H7 (cell line): ENCODE measurements at regions not wholly inside any gene's neighbourhood (a gene's known extent, or its start where the extent isn't known, plus 50 kb on each side); places are given as distances from the start of the nearest gene placed in this dataset.

Source experiments
- DNase-seq: peaks from one replicate; pipeline ENCODE4 v3.0.0; 2012
- H3K27me3 ChIP-seq: 2 replicates; pipeline ENCODE4 v1.6.0; 2011; ENCODE audit warnings: mild to moderate bottlenecking, low read length; ENCODE audit not compliant: control insufficient read depth, insufficient read depth
- H3K36me3 ChIP-seq: replicated peaks from 2 replicates; pipeline ENCODE4 v1.5.1; 2011; ENCODE audit warnings: low read length; ENCODE audit not compliant: control insufficient read depth, insufficient read depth
- H3K4me3 ChIP-seq: 2 replicates; pipeline ENCODE4 v1.5.1; 2011; ENCODE audit warnings: low read depth, mild to moderate bottlenecking, control low read depth, low read length, moderate library complexity; ENCODE audit not compliant: insufficient read depth

DNA sequence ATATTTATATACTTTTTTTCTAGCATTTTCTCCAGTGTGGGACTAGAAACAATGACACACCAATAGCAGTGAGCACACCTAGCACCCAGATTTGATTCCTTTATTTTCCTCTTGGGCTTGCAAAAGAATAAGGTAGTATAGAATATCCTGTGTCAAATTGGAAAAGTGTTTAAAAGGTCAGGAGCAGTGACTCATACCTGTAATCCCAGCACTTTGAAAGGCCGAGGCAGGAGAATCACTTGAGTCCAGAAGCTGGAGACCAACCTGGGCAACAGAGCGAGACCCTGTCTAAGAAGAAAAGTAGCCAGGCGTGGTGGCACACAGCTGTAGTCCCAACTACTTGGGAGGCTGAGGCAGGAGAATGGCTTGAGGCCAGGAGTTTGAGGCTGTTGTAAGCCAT lies 53.8 kb upstream of the SGPP1 start:
- Histone ChIP-seq H3K27me3 (no peaks in the 10 kb centered on the region), H3K4me3 (no peak overlapping the region), H3K36me3 (no peaks in the 10 kb centered on the region)
- DNase-seq: no peak

DNA sequence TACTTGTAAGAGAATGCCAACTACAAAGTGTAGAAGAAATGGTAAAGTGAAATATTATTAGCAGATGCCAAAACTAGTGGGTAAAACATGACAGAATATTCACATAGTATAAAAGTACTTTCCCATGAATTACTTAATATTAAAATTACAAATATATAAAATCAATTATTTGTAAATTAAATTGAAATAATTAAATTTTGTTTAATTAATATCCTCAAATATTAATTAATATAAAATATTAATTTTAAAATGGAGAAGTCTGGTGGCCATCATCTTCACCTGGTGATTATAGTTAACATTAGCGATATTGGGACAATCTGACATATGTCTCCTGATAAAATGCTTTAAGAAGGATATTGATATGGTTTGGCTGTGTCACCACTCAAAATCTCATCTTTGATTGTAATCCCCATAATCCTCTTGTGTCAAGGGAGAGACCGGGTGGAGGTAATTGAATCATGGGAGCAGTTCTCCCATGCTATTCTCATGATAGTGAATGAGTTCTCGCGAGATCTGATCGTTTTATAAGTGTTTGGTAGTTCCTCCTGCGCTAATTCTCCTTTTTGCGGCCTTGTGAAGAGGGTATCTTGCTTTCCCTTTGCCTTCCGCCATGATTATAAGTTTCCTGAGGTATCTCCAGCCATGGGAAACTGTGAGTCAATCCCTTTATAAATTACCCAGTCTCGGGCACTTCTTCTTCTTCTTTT lies 55.0 kb upstream of the SGPP1 start:
- Histone ChIP-seq H3K36me3 (no peaks in the 10 kb centered on the region), H3K27me3 (no peaks in the 10 kb centered on the region), H3K4me3 (no peak overlapping the region)
- no peak for DNase-seq

DNA sequence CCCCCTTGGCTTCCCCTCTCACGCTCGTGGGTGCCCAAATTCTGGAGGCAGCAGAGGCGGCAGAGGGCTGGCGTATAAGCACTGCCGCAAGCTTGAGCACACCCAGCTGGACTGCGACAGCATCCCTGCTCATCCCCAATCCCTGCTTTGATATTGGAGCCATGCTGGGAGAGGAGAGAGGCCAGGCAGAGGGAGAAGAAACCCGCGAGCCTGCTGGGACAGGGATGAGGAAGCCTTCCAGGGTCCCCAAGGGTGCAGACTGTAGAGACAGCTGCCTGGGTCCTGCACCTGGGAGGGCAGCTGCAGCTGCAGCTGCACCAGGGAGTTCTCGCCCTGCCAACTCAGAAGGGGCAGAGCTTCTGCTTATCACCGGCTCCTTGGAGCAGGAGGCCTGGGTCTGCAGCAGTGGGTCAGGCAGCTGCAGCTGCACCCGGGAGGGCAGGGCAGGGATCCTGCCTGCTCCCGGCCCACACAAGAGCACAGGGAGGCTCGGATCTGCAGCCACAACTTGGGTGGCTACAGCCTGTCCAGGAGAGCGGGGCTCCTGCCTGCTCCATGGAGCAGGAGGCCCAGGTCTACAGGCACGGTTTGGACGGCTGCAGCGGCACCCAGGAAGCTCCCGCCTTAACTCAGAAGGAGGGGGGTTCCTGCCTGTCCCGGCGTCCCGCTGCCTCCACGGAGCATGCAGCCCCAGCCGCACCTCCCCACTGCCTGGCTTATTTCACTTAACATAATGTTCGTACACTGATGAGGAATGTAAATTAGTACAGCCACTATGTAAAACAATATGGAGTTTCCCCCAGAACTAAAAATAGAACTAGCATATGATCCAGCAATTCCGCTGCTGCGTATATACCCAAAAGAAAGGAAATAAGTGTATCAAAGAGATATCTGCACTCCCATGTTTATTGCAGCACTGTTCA lies 60.4 kb upstream of the SGPP1 start:
- peak; percentile 32 for DNase-seq
- H3K36me3 ChIP-seq: no peaks in the 10 kb centered on the region
- H3K27me3 ChIP-seq: no peaks in the 10 kb centered on the region
- H3K4me3 ChIP-seq: no peak overlapping the region

GRCh38 chr14:63793376-63793775 lies 59.4 kb upstream of the SYNE2 start:
- no peak for DNase-seq
- H3K27me3 ChIP-seq: no peaks in the 10 kb centered on the region

GRCh38 chr14:63795532-63795931 lies 57.3 kb upstream of the SYNE2 start:
- Histone ChIP-seq H3K36me3 (no peaks in the 10 kb centered on the region), H3K4me3 (no peak overlapping the region), H3K27me3 (no peaks in the 10 kb centered on the region)
- no peak for DNase-seq

More at GRCh38 chr14:63793376-63793775, 59.4 kb upstream of the SYNE2 start:
- Histone ChIP-seq H3K4me3 (no peak overlapping the region), H3K36me3 (no peaks in the 10 kb centered on the region)

DNA sequence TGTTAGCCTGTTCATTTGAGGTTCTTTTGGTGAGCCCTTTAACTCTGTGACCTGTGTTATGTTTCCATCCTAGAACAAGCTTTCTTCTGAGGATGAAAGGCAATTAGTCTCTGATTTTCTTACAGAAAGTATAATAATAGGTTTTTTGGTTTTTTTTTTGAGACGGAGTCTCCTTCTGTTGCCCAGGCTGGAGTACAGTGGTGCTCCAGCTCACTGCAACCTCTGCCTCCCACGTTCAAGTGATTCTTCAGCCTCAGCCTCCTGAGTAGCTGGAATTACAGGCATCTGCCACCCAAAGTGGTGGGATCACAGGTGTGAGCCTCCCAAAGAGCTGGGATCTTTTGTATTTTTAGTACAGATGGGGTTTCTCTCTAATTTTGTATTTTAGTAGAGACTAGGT lies 52.7 kb upstream of the SYNE2 start:
- Histone ChIP-seq H3K27me3 (no peaks in the 10 kb centered on the region), H3K36me3 (no peaks in the 10 kb centered on the region), H3K4me3 (no peak overlapping the region)
- no peak for DNase-seq

- H3K27me3 ChIP-seq: no peaks in the 10 kb centered on the region
- H3K4me3 ChIP-seq: no peak overlapping the region
- DNase-seq: no peak
- no peaks in the 10 kb centered on the region for H3K36me3 ChIP-seq
These were observed 52.0 kb upstream of the SYNE2 start for GRCh38 chr14:63800651-63801375.
